Activated CD4-positive, CD25-positive, alpha-beta regulatory T cell treated with anti-CD3 and anti-CD28 coated beads, Interleukin-2, amount 50 U/mL, for 16 hours (primary cell): ENCODE measurements at regions not wholly inside any gene's neighbourhood (a gene's known extent, or its start where the extent isn't known, plus 50 kb on each side); places are given as distances from the start of the nearest gene placed in this dataset.

Experiments
- DNase-seq: peaks from one replicate; pipeline ENCODE4 v3.0.0-alpha.2; 2020; ENCODE audit warnings: low read depth, low spot score

- DNase-seq: no peak
These were observed 264.0 kb downstream of the PIK3R1 start for GRCh38 chr5:68479524-68479923.

- DNase-seq: no peak
These were observed 264.9 kb downstream of the PIK3R1 start for GRCh38 chr5:68480335-68480940.

GRCh38 chr5:68482199-68482598, 266.6 kb downstream of the PIK3R1 start:
- DNase-seq: no peak

- no peak for DNase-seq
These were observed 268.9 kb downstream of the PIK3R1 start for GRCh38 chr5:68484307-68485068.

- DNase-seq: no peak
These were observed 274.0 kb downstream of the PIK3R1 start for GRCh38 chr5:68489556-68489955.

GRCh38 chr5:68490406-68490805, 274.9 kb downstream of the PIK3R1 start:
- DNase-seq: no peak

GRCh38 chr5:68494771-68495170, 279.2 kb downstream of the PIK3R1 start:
- no peak for DNase-seq

GRCh38 chr5:68499987-68500386, 284.4 kb downstream of the PIK3R1 start:
- DNase-seq: no peak

GRCh38 chr5:68500813-68501212, 285.3 kb downstream of the PIK3R1 start:
- no peak for DNase-seq

GRCh38 chr5:68502531-68502930, 287.0 kb downstream of the PIK3R1 start:
- no peak for DNase-seq

- DNase-seq: no peak
These were observed 288.8 kb downstream of the PIK3R1 start for GRCh38 chr5:68504306-68504705.

- DNase-seq: no peak
These were observed 290.6 kb downstream of the PIK3R1 start for GRCh38 chr5:68505917-68506860.

GRCh38 chr5:68515514-68515913, 300.0 kb downstream of the PIK3R1 start:
- DNase-seq: no peak

GRCh38 chr5:68518286-68518685, 302.7 kb downstream of the PIK3R1 start:
- no peak for DNase-seq

GRCh38 chr5:68519143-68519542, 303.6 kb downstream of the PIK3R1 start:
- DNase-seq: no peak

GRCh38 chr5:68521776-68522175, 306.2 kb downstream of the PIK3R1 start:
- DNase-seq: no peak

GRCh38 chr5:68522863-68523262, 307.3 kb downstream of the PIK3R1 start:
- no peak for DNase-seq

- DNase-seq: no peak
These were observed 313.3 kb downstream of the PIK3R1 start for GRCh38 chr5:68528821-68529273.

- DNase-seq: no peak
These were observed 314.0 kb downstream of the PIK3R1 start for GRCh38 chr5:68529581-68529980.

GRCh38 chr5:68531970-68532369, 316.4 kb downstream of the PIK3R1 start:
- no peak for DNase-seq

GRCh38 chr5:68533051-68533450, 317.5 kb downstream of the PIK3R1 start:
- DNase-seq: no peak

GRCh38 chr5:68533571-68534084, 318.1 kb downstream of the PIK3R1 start:
- DNase-seq: no peak
